KMS-11 (cell line): ENCODE measurements at regions not wholly inside any gene's neighbourhood (a gene's known extent, or its start where the extent isn't known, plus 50 kb on each side); places are given as distances from the start of the nearest gene placed in this dataset.
"Not testable (repeated sequence)": the region's sequence is repeated elsewhere in the genome, so short reads cannot be mapped to it uniquely, and the experiment has no call there.

ENCODE experiments used
- H2AFZ ChIP-seq: fragments of 200-600 bp; sonication (generic); 2 replicates; pipeline ENCODE4 v1.6.1; 2016; ENCODE audit warnings: antibody characterized with exemption, mixed run types, low read depth
- H3K27ac ChIP-seq: fragments of 200-600 bp; sonication (generic); 2 replicates; pipeline ENCODE4 v1.6.1; 2016; ENCODE audit warnings: mild to moderate bottlenecking, mixed run types
- H3K27me3 ChIP-seq: fragments of 200-600 bp; sonication (generic); 2 replicates; pipeline ENCODE4 v1.6.1; 2017; ENCODE audit warnings: mild to moderate bottlenecking, low read depth, mixed run types, moderate library complexity; ENCODE audit not compliant: insufficient read depth
- H3K36me3 ChIP-seq: fragments of 200-600 bp; sonication (generic); 2 replicates; pipeline ENCODE4 v1.6.1; 2017; ENCODE audit warnings: mild to moderate bottlenecking, mixed run types; ENCODE audit not compliant: insufficient read depth
- H3K4me1 ChIP-seq: fragments of 200-600 bp; sonication (generic); 2 replicates; pipeline ENCODE4 v1.6.1; 2016; ENCODE audit warnings: mild to moderate bottlenecking, low read depth, mixed run types; ENCODE audit not compliant: poor library complexity, severe bottlenecking
- H3K4me2 ChIP-seq: fragments of 200-600 bp; sonication (generic); 2 replicates; pipeline ENCODE4 v1.7.0; 2016; ENCODE audit warnings: mild to moderate bottlenecking, mixed run types
- H3K4me3 ChIP-seq: fragments of 200-600 bp; sonication (generic); IDR thresholded peaks from 2 replicates; pipeline ENCODE4 v1.6.1; 2017; ENCODE audit warnings: low read depth, low read length, mixed read lengths; ENCODE audit not compliant: insufficient read depth
- H3K79me2 ChIP-seq: fragments of 200-600 bp; sonication (generic); 2 replicates; pipeline ENCODE4 v1.6.1; 2016; ENCODE audit warnings: low read depth, mixed run types; ENCODE audit not compliant: insufficient read depth
- H3K9ac ChIP-seq: fragments of 200-600 bp; sonication (generic); 2 replicates; pipeline ENCODE4 v1.6.1; 2016; ENCODE audit warnings: mild to moderate bottlenecking, mixed run types
- H4K20me1 ChIP-seq: fragments of 200-600 bp; sonication (generic); 2 replicates; pipeline ENCODE4 v1.6.1; 2016; ENCODE audit warnings: mild to moderate bottlenecking, mixed run types; ENCODE audit not compliant: insufficient read depth
- TF ChIP-seq, protein P1 (sequence below): fragments of 200-600 bp; sonication (generic); conservative IDR thresholded peaks from 2 replicates; pipeline ENCODE4 v1.6.1; 2017; ENCODE audit warnings: low read depth, mild to moderate bottlenecking, antibody characterized with exemption, low read length, moderate library complexity, mixed read lengths

DNA sequence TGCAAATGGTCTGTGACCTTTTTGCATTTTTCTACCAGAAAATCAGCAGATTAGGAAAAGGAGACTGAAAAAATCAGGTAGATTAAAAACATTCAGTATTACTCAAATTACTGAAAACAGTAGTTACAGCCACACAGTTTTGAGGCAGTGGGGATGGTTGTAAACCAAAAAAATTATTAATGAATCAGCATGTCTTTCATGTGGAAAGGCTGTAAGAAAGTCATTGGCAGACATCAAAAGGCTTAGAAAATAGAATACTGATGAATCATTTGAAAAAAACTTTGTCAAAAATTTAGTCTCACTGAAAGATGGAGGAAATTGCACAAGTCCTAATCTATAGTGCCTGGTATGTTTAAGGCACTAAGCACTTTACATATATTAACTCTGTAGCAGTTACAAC, 133.9 kb upstream of the GCFC2 start:
- Histone ChIP-seq H4K20me1 (no peaks in the 10 kb centered on the region), H3K4me3 (no peak overlapping the region), H3K9ac (no peak overlapping the region), H3K4me2 (no peak overlapping the region), H3K4me1 (no peaks in the 10 kb centered on the region), H3K36me3 (no peaks in the 10 kb centered on the region), H3K79me2 (no peaks in the 10 kb centered on the region), H3K27me3 (no peaks in the 10 kb centered on the region), H2AFZ (no peak overlapping the region), H3K27ac (no peak overlapping the region)
- TF ChIP-seq, protein P1, sequence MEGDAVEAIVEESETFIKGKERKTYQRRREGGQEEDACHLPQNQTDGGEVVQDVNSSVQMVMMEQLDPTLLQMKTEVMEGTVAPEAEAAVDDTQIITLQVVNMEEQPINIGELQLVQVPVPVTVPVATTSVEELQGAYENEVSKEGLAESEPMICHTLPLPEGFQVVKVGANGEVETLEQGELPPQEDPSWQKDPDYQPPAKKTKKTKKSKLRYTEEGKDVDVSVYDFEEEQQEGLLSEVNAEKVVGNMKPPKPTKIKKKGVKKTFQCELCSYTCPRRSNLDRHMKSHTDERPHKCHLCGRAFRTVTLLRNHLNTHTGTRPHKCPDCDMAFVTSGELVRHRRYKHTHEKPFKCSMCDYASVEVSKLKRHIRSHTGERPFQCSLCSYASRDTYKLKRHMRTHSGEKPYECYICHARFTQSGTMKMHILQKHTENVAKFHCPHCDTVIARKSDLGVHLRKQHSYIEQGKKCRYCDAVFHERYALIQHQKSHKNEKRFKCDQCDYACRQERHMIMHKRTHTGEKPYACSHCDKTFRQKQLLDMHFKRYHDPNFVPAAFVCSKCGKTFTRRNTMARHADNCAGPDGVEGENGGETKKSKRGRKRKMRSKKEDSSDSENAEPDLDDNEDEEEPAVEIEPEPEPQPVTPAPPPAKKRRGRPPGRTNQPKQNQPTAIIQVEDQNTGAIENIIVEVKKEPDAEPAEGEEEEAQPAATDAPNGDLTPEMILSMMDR, result no peak

DNA sequence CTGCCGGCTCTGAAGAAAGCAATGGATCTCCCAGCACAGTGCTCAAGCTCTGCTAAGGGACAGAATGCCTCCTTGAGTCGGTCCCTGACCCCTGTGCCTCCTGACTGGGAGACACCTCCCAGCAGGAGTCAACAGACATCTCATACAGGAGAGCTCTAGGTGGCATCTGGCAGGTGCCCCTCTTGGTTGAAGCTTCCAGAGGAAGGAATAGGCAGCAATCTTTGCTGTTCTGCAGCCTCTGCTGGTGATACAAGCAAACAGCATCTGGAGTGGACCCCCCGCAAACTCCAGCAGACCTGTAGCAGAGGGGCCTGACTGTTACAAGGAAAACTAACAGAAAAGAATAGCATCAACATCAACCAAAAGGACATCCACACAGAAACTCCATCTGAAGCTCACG, 123.9 kb upstream of the GCFC2 start:
- not testable (repeated sequence) for H3K27me3 ChIP-seq, H3K79me2 ChIP-seq, H3K4me1 ChIP-seq, H3K4me2 ChIP-seq, H4K20me1 ChIP-seq, H3K36me3 ChIP-seq, H2AFZ ChIP-seq, H3K27ac ChIP-seq, H3K4me3 ChIP-seq, H3K9ac ChIP-seq

DNA sequence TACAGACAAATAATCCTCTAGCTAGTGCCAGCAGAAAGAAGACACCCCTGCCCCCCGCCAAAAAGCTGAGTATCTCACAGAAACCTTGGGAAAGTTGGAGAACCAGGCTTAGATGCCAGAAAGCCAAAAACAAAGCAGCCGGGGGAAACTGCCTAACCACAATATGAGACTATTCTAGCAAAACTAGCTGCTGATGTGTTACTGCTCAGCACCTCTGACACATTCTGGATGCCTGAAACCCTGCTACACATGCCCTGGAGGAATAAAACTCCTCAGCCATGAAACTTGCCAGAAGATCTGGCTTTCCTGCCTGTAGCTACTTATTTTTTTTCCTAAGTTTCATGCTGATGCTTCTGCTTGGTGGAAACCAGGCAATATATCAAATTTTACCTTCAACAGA, 122.7 kb upstream of the GCFC2 start:
- no peak overlapping the region for H3K27ac ChIP-seq
- H3K9ac ChIP-seq, result no peak overlapping the region
- no peaks in the 10 kb centered on the region for H3K79me2 ChIP-seq
- H2AFZ ChIP-seq, result no peak overlapping the region
- H3K4me1 ChIP-seq, result no peaks in the 10 kb centered on the region
- H3K4me3 ChIP-seq, result no peak overlapping the region
- TF ChIP-seq, protein P1, result no peak
- H4K20me1 ChIP-seq, result no peaks in the 10 kb centered on the region
- H3K27me3 ChIP-seq, result no peaks in the 10 kb centered on the region
- no peaks in the 10 kb centered on the region for H3K36me3 ChIP-seq
- no peak overlapping the region for H3K4me2 ChIP-seq

GRCh38 chr2:75828826-75829225, 118.1 kb upstream of the GCFC2 start:
- H3K27ac ChIP-seq, result no peak overlapping the region

DNA sequence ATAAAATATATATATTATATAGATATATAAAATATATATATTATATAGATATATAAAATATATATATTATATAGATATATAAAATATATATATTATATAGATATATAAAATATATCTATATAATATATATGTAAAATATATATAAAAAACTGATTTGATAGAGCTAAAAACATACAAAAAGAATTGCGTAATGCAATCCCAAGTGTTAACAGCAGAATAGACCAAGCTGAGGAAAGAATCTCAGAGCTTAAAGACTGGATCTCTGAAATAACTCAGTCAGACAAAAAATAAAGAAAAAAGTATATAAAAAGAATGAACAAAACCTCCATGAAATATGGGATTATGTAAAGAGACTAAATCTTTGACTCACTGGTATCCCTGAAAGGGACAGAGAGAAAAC, 112.8 kb upstream of the GCFC2 start:
- H3K27ac ChIP-seq, H4K20me1 ChIP-seq, H3K9ac ChIP-seq, H3K4me1 ChIP-seq, H2AFZ ChIP-seq, H3K4me2 ChIP-seq, H3K36me3 ChIP-seq, H3K27me3 ChIP-seq, H3K4me3 ChIP-seq, H3K79me2 ChIP-seq: not testable (repeated sequence)

More at GRCh38 chr2:75828826-75829225, 118.1 kb upstream of the GCFC2 start:
- H3K4me2 ChIP-seq, result no peak overlapping the region
- no peaks in the 10 kb centered on the region for H4K20me1 ChIP-seq
- H3K4me3 ChIP-seq, result no peak overlapping the region
- peaks cover under 1% of the 10 kb centered on the region for H3K4me1 ChIP-seq
- H2AFZ ChIP-seq, result no peak overlapping the region
- H3K36me3 ChIP-seq, result no peaks in the 10 kb centered on the region
- TF ChIP-seq, protein P1, result no peak
- H3K79me2 ChIP-seq, result no peaks in the 10 kb centered on the region
- H3K9ac ChIP-seq, result no peak overlapping the region
- H3K27me3 ChIP-seq, result no peaks in the 10 kb centered on the region

- Histone ChIP-seq H3K4me3 (no peak overlapping the region), H3K27me3 (no peaks in the 10 kb centered on the region), H3K79me2 (no peaks in the 10 kb centered on the region), H2AFZ (no peak overlapping the region), H3K27ac (no peak overlapping the region), H3K9ac (no peak overlapping the region), H3K36me3 (no peaks in the 10 kb centered on the region), H3K4me2 (no peak overlapping the region), H3K4me1 (peaks cover 4% of the 10 kb centered on the region), H4K20me1 (no peaks in the 10 kb centered on the region)
- TF ChIP-seq, protein P1, result no peak
Measured at GRCh38 chr2:75822336-75822735, 111.6 kb upstream of the GCFC2 start.
